RCC 7860 (cell line): ENCODE measurements at regions not wholly inside any gene's neighbourhood (a gene's known extent, or its start where the extent isn't known, plus 50 kb on each side); places are given as distances from the start of the nearest gene placed in this dataset.
"Not testable (repeated sequence)": the region's sequence is repeated elsewhere in the genome, so short reads cannot be mapped to it uniquely, and the experiment has no call there.

Experiments
- DNase-seq: peaks from one replicate; pipeline ENCODE4 v3.0.0-alpha.2; 2015; ENCODE audit warnings: low spot score
- FAIRE-seq: peaks from 2 replicates; lab custom pipeline; 2012; peaks lifted over from hg19 to GRCh38; lab: Jason Lieb, UNC

DNA sequence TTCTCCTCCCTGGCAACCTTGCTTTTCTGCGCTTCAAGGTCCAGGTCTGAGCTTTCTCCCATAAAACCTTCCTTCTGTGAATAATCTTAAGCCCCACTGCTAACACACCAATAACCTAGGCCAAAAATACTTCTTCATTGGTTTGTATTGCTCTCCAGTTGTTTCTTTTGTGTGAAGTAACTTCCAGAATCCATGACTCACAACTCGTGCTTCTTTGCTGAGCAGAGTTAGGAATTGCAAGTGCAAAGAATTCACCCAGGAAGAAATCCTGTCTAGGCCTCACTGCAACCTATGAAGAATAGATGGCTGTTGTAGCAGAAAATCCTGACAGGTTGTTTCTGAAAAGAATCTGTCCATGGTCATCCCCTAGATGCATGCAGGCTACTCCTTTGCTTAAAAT is 295.7 kb downstream of the MED10 start:
- no peak for DNase-seq
- no peak for FAIRE-seq

- no peak for DNase-seq
- FAIRE-seq = no peak
Measured at GRCh38 chr5:6081727-6082210, 296.6 kb downstream of the MED10 start.

GRCh38 chr5:6080930-6081726 is 297.2 kb downstream of the MED10 start:
- FAIRE-seq (no peak), DNase-seq (no peak)

- no peak for DNase-seq
- no peak for FAIRE-seq
Measured at GRCh38 chr5:6080436-6080835, 297.9 kb downstream of the MED10 start.

DNA sequence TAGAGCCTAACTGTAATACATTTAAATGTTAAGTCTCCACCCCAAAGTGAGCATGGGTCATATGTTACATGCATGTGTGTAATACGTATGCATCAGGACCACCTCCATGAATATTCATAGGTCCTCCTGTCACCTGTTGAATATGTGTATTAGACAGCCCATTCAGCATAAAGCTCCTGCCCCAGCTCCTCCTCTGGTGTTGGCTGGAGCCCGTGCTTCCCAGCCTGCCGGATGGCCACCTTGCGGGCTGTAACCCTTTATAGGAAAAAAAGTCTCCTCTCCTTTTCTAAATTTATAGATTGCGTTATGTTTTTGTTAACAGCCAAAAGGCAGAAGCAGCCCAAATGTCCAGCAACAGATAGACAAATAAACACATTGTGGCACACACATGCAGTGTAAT is 299.5 kb downstream of the MED10 start:
- no peak for DNase-seq
- FAIRE-seq = no peak

GRCh38 chr5:6076341-6077239 is 301.8 kb downstream of the MED10 start:
- FAIRE-seq (no peak), DNase-seq (no peak)

- DNase-seq, FAIRE-seq: not testable (repeated sequence)
Measured at GRCh38 chr5:6072488-6072887, 305.9 kb downstream of the MED10 start.

DNA sequence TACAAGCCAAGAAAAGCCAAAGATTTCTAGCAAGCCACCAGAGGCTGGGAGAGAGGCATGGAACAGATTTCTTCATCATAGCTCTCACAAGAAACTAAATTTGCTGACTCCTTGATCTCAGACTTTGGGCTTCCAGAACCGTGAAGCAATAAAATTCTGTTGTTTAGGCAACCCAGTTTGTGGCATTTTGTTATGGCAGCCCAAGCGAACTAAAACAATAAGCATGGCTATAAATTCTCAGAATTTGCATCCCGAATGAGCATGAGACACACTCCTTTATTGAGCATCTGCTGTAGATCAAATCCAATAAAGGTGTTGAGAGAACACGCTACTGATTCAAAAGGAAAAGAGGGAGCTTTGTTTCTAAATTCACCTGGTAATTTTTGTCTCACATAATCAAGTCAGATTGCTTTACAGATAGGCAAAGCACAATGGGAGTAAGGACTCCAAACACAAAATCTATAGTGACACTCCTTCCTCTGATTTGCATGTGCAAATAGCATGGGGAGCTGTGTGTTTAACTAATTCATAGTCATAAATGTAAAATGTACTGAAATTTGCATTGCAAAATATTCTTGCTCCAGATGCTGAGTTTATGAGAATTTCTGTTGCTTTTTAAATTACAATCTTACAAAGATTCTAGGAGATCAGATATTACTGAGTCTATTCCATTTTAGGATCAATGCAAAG is 308.7 kb downstream of the MED10 start:
- no peak for DNase-seq
- no peak for FAIRE-seq

- no peak for FAIRE-seq
- no peak for DNase-seq
Measured at GRCh38 chr5:6066016-6066415, 312.3 kb downstream of the MED10 start.

DNA sequence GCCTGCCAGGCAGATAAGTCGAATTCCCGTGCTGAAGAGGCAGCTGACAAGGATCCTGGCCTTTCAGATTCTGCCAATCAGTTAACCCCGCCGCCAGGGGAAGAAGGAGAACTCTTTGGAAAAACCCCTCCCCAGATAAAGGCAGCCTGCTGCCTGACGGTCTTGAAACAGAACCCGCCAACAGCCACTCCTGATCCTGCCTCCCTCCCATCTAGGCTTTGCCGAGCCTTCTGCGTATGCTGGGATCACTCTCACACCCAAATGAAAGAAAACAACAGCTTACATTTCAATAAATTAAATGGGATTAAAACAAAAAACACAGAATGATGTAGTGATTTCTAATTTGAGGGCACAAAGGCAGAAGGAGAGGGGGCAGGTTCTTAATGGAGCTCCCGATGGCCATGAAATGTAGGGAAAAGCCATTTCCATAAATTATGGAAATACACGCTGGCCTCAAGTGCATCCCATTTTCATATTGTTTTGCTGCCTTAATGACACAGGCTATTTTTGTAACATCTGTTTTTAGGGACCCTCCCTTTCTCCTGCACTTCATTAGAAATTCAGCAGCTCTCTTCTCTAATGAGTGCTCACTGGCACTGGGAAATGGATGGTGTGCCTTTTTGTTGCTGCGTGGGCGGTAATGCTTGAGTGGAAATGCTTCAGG is 319.1 kb downstream of the MED10 start:
- FAIRE-seq (no peak), DNase-seq (no peak)

DNA sequence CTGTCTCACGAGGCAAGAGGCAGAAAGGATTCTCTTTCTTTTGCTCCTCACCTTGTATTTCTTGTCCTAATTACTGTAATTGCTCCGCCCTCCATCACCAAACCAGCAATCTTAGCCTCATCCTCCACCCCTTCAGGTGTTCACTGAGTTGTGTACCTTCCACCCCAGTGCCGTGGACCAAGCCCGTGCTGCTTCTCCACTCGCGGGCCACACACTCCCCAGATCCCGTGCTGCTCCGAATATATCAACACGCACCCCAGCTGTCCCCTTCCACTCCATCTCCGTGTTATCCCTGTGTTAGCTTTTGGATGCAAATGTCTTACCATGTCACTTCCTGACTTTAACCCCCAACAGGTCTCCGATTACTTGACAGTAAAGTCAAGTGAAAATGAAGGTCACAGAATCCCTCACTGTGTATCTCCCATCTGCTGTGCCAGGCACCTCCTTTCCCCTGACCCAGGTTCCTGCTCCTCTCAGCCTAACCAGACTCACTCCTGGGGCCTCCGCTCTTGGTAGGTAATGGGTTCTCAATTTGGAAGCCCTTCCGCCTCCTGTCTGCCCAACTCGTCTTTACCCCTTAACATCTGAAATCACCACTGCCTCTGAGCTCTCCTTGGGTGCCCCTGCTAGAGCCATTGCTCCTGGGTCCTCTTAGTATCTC is 320.2 kb downstream of the MED10 start:
- DNase-seq (no peak), FAIRE-seq (no peak)

GRCh38 chr5:6056280-6056679 is 322.1 kb downstream of the MED10 start:
- FAIRE-seq = no peak

GRCh38 chr5:6049662-6050061 is 328.7 kb downstream of the MED10 start:
- FAIRE-seq (no peak), DNase-seq (no peak)

More at GRCh38 chr5:6056280-6056679, 322.1 kb downstream of the MED10 start:
- no peak for DNase-seq

DNA sequence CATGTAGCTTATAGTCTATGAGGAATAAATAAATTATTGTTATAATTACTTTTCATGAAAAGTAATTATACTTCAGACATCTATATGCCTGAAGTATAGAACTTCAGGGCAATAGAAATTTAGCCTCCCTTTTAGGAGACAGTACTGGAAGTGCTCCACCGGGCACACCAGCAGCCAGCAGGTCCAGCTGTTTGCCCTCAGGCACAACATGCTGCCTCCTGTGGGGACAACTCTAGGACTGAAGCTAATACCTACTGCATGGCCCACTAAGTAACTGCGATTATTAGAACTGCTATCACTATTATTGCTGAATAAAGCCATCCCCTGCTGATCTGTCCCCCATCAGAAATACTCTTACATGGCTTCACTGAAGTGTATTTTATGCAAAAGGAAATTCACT is 329.6 kb downstream of the MED10 start:
- no peak for FAIRE-seq
- DNase-seq = no peak

DNA sequence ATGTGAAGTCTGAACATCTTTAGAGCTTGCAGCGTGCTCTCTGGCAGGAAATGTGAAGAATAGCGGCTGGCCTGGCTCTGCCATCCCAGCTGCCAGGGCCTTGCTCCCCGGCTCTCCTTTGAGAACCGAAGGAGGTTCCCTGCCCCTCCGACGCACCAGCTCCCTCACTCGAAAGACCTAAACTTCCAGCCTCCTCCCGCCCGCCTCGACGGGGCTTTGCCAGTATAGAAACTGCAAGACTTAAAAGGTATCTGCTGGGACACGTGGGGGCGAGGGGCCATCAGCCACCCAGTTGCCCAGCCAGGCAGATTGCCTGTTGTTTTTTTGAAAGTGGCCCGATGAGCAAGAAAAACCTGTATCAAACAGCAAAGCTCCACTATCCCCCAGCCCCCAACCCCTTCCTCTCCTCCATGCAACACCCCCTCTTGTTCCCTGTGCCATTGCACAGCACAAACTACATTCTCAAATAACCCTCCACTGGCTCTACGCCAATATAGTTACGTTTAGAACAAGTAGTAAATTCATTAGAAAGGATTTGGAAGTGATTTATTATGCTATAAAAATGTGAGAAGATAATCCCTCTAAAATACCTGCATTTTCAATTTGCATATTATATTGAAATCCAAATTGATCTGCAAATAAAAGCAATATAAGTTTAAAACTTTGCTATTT is 331.9 kb downstream of the MED10 start:
- DNase-seq (no peak), FAIRE-seq (no peak)

DNA sequence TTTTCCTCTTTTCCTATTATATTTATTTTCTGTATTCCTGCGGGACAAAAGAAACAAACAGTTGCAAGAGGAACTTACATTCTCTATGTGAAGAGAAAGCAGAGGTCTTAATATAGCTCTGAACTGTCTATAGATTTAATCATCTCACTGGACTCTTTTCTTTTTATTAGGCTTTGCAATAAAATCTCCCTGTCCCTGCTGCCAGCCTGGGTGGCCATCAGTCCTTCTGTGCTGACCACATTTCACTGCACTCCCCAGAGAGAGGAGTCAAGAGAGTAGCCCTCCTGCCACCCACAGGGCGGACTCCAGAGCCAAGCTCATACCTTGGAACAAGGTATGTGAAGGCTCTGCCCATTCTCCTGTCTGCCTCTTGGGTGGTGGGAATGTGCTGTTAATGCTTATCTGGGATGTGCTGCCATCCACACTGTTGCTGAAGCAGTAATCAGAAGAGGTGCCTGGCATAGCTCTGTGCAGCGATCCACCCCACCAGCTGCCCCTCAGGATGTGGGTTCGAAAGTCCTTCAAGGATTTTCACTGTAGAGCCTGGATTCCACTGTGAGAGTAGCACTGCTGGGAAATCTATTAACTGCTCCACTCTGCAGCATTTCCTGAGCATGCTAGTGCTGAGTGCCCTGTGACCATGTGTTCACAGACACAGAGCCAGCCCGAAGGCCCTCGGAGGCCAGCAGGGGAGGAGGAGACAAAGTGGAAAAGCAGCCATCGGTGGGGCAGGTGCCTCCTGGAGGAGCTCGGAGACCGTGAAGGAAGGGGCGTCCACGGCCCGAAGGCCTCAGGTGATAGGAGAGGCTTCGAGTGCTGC is 334.6 kb downstream of the MED10 start:
- FAIRE-seq (no peak), DNase-seq (no peak)

GRCh38 chr5:6041977-6042550 is 336.3 kb downstream of the MED10 start:
- no peak for DNase-seq
- FAIRE-seq = no peak

DNA sequence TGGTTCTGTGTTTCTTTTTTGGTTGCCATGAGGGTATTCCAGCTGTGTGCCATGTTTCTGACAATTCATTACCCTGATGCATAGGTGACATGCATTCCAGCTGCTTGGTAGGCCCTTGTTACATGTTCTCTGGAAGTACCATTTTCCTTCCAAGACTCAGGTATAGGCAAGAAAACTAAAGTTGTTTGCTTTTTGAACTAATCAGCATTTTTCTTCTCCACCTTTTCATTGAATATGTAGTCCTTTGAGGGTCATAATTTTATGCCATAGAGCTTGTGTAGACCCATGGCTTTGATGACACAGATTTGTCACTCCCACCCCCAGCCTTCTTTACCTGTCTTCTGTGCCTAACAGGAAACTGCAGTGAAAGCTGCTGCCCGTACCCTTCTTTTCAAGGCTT is 339.2 kb downstream of the MED10 start:
- no peak for FAIRE-seq
- no peak for DNase-seq
